GM18511 (cell line): ENCODE measurements at regions not wholly inside any gene's neighbourhood (a gene's known extent, or its start where the extent isn't known, plus 50 kb on each side); places are given as distances from the start of the nearest gene placed in this dataset.

ENCODE experiments used
- ATAC-seq: cut with Tn5 transposase; IDR thresholded peaks from one replicate; pipeline ENCODE4 v1.9.1; 2021; ENCODE audit warnings: mild to moderate bottlenecking, moderate library complexity; ENCODE audit not compliant: unreplicated experiment

DNA sequence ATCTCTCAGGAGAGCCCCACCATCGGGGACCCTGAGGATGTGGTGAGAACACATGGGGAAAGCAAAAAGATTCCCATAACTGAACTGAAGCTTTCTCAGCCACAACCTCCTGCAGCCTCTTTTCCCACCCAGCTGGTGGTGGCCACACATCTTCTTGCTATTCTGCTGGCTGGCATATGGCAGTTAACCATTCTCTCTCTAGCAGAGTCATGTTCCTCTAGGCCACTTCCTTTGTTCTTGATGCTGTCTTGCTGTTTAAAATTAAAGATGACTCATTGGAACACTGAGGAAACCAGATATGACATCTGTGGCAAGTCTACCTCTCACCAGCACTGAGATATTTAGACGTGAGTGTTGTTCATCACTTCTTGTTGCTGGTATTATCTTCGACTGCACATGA is 180.3 kb upstream of the ROBO2 start:
- no peak for ATAC-seq

DNA sequence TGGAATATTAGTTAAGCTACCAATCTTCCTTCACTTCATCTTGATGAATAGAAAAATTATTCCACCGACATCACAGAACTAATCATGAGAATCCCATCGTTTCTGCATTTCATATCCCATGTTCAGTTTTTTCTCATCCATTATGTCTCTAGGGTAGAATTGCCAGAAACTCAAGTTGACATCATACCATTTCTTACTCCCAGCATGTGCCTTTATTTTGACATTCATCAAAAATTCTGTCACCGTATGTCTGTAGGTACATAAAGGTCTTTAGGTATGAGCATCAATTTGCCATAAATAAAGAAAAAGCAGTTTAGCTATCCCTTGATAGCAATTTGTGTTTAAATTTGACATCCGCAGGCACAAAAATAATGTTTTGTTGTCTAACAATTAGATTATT is 175.5 kb upstream of the ROBO2 start:
- ATAC-seq: no peak

DNA sequence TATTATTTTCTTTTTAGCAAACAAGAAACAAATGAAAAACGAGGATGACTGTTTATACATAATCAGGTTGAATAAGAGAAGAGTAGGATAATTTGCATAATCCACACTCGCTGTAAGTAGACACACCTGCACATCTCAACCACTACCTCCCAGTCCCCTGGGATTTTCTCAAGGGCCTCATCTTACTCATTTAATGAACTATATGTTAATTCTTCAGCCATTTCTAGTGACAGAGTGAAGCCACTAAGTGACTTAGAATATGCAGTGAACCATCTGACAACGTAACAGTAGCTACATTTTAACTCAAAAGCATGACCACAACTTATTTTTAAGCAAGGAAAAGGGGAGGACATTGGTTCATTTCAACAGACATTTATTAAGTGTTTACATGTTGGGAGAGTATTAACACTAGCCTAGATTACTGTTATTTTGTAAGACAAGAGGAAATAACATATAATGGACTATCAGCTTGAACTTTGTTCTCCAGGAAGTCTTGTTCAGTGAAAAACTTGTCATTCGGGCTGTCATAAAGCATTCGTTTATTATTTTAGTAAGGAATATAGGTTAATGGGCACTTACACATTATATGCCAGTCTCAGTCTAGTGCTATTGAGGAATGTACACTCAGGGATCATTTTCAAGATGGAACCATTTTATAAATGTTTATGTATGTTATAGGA is 173.0 kb upstream of the ROBO2 start:
- ATAC-seq: no peak

DNA sequence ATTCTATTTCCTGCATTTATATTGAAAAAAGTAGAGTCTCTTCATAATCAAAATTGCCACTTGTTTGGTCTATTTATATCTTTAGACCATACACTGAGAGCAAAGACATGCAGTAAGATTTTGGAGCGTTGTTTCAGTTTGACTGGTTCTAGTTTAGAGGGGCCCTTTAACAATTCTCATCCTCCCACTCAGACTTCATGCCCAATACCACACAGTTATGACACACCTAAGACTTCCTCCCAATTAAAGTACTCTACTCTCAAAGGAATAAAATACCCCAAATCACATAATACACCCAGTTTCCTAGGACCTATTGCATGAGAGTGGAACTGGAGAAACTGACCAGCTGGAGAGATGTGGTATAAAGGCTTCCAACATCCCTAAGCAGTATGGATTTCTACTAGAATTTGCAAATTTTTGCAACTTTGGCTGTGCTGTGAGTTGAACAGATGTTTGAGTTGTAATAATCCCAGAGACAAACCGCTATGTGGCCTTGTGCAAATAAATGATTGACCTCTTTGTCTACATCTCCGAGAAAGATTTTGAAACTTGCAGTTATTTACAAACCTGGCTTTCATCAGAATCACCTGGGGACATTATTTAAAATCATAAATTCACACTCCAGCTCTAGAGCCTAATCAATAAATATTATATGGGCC is 170.0 kb upstream of the ROBO2 start:
- ATAC-seq: no peak

DNA sequence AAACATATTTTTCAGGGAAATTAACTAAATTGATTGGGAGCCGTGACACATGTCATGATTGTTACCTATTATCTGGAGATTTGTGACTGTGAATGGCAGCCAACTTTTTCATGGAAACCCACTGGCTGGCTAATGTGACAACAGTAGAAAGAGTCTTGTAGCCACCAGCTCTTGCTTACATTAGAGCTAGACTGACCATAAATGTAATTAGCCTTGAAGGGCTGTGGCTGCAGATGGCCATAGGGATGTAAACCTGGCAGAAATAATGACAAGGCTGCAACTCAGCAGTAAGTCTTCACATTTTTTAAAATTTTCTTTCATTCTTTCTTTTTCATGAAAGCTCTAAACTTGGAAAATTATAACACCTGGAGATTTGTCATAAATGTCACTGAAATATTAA is 168.2 kb upstream of the ROBO2 start:
- no peak for ATAC-seq

DNA sequence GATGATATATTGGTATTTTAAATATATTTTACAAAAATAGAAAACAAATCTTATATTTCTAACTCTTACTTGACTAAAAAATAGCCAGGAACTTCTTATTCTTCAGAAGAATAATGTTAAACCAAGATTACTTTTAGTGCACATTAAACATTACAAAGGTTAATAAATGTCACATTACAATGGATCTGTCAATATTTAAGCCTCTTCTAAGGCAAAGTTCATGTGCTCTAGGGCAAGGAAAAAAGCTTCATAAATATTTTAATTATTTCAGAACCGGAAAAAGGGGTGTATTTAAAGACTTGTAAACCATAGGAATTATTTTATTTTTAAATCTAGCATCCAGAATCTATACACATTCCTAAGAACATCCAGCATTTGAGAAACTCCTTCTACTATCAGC is 166.9 kb upstream of the ROBO2 start:
- no peak for ATAC-seq

DNA sequence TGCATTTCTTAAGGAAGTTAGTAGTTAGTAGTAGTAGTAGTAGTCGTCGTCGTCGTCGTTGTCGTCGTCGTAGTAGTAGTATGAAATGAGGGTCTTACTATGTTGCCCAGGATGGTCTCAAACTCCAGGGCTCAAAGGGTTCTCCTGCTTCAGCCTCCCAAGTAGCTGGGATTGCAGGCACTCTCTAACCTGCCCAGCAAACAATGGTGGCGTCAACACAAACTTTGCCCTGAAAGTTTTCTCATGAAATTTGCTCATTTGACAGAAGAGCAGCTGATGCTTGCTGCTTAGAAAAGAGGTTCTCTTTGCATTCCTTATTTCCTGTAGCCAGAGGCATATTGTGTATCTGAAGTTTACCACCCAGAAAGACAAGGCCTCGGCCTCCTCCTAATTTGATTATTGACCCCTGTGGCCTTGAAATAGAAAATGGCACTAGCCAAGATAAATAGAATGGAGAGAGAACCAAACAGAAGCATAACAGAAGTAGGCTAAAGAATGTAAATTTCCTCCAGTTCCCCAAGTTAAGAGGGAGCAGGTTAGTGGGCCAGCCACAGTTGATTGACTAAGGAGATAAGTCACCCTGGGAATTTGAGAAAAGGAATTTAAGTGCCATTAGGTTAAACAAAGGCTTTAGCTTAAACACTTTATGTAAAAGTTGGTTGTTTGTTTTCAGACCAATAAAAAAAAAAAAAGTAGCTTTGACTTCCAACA is 166.2 kb upstream of the ROBO2 start:
- no peak for ATAC-seq

DNA sequence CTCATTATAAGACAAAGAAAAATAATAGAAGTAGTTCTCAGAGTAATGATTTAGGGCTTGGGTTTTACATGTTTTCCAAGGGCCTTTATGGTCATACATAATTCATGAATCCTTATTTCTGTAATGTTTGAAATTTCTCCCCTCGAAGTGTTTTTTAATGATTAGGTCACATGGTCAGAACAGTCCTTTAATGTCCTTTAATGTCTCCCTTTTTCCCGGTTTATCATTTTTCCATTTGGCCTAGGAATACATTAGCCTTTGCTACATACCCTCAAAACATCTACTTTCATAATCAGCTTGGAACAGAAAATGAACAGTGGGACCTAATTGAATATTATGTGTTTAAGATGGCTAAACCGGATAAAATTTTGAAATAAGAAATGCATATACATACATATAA is 159.9 kb upstream of the ROBO2 start:
- no peak for ATAC-seq

DNA sequence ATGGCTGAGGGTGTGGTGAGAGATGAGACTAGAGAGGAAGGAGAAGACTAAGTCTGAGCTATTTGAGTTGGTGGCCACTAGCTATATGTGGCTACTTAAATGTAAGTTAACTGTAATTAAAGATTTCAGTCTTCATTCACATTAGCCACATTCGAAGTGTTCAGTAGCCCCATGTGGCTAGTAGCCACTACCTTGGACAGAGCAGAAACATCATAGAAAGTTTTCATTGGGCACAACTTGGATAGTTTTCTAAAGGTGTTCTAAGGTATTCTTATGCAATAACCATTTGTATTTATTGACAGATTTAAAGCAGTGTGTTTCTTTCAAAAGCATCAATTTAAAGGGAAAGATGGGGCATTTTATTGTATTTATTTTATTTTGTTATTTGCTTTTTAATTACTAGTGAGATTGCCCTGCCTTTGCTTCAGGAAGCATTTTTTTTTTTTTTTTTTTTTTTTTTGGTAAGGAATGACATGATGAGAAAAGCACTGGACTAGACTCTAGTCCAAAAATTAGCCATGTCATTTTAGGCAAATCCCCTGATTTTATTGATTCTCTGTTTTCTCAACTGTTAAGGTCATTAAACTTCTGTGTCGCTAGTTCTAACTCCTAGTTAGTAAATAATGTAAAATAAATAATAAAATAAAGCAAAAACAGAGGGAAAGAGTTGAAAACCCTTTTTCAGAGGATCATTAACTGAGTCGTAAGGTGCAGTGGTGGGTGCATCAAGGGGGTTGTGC is 153.0 kb upstream of the ROBO2 start:
- ATAC-seq: no peak

DNA sequence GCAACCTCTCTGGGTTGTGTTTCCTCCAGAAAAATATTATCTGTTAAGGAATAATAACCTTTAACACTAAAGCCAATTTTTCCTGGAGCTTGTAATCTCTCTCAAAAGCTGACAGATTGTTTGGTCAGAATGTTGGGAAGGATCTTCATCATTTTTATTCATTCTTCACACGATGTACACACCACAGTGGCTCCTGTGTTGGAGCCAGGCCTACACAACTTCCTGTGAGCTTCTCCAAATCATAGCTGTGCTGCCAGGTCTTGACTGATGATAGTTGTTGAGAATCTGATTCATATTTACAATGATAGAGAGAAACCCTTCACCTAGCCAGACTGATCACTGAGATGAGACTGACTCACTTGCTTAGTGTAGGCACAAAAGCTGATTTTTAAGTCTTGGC is 151.0 kb upstream of the ROBO2 start:
- no peak for ATAC-seq

DNA sequence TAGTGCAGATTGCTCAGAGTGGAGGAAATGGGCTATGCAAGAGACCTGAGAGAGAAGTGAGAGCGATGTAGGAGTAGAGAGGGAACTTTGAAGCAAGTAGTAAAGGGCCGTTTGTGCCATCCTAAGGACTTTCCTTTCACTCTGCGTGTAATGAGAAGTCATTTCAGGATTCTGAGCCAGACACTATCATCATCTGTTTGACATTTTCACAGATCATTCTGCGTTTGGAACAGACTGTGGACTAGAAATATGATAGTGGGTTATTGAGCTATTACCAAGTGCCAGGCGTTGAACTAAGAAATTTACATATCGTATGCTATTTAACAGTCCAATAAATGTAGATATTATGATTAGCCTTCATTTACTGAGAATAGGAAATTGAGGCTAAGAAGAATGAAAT is 150.0 kb upstream of the ROBO2 start:
- no peak for ATAC-seq

DNA sequence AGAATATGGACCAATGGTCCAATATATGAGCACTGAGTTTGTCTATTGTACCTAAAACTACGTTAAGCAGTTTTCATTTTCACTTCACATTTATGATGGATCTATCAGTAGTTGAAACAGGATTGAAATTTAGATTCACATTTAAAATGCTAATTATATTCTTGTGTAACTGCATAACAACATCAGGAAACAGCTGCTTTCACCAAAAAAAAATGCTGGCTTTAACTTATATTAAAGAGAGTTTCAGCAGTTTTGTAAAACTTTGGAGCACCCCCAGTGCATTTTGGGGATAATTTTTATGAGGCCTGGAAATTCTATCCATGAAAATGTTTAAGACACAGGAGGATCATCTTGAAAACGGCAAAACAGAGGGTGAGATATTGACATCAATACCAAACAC is 142.8 kb upstream of the ROBO2 start:
- no peak for ATAC-seq

DNA sequence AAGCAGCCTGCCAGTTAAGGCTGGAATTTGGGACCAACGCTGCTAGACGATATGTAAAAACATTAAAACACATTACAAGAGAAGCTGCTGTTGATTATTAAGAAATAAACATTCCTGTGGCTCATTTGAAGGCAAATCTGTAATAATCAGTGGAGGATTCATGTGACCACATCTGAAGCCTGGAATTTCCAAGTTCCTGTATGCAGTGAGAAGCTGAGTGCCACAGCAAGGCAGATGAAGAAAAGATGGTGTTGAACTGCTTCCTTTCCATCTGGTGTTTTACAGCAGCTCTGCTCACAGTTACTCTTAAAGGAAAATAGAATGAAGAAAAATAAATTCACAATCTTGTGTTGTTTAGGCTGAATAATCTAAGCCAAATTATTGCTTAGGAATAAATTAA is 139.3 kb upstream of the ROBO2 start:
- ATAC-seq: no peak

DNA sequence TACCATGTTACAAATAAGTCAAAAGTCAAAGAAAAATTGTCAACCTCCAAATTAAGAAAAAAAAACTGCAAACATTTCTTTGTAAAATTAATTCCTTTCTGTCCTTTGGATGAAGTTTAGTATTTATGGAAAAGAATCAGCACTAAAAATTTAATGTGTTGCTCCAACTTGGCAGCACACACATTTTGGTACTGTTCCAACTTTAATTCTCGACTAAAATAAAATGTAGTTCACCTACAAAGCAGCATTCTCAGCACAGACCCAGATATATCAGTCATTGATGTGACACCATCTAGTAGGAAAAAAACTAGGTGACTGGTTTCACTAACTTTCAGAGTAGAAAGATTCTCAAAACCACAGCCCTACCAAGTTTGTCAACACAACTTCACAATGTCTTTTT is 131.7 kb upstream of the ROBO2 start:
- no peak for ATAC-seq

DNA sequence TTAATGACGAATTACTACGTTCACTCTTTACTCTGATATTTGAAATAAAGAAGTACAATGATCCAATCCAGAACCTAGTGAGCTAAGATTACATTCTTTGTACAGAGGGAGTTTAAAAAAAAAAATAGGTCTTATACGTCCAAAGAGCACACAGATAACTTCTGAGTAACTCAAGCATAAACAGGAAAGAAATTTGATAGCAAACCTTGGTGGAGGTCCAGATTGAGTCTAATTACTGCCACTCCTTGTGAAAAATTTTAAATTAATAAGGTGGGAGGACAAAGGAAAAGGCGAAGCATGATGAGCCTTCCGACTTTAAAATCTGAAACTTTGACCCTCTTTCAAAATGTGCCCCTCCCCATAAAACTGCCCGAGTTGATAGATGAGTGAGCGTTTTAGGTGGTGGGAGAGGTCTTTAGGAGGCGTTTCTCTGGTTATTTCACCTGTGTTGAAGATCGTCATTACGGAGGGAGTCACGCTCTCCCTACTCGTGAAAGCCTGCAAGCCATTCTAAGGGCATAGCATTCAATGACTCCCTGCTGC is 127.0 kb upstream of the ROBO2 start:
- no peak for ATAC-seq

DNA sequence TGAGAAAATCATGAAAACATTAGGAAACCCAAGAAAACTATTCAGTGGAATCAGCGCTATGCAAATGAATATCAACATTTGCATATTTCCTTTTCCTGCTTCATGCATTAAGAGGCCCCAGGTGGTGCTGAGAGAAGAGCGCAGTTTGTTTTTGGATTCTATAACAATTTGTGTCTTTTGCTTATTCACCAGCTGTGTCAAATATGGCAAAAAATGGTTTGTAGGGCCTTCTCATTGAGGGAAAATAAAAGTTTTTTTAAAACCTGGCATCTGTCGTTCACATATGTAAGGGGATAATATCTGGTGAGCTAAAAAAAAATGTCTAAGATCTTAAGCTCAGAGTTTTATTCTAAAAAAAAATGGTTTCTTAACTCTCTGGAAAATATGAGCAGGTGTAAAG is 122.5 kb upstream of the ROBO2 start:
- ATAC-seq: no peak

DNA sequence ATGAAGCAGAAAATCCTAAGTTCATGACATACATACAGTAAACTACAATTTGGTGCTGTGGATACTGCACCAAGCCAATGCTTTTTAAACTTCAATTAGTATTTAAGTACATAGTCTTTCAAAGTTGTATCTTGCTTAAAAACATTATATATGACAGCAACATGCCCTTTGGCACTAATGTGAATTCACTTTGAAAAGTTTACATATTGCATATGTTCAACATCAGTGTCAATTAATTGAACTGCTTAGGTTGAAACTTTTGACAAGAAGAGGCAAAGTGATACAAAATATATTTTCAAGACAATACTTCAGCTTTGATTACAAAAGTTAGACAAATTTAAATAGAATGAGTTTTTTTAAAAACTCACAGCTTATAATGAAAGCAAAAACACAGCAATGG is 119.4 kb upstream of the ROBO2 start:
- ATAC-seq: no peak

DNA sequence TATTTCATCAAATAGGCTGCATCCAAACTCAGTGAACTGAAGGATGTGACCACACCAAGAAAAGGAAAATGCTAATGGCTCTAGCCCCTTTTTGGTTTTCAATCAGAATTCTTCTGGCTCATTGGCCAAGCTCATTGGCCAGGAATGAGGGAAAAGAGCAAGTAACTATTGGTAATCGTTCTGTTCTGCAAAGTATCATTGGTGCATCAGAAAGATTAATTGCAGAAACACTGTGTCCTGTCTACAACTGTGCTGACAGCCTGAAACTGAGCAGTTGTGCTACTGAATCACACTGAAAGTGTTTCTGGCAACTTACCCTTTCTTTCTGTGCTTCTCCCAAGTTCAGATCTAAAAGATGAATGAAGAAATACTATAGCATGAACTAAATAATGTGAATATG is 116.4 kb upstream of the ROBO2 start:
- ATAC-seq: no peak

DNA sequence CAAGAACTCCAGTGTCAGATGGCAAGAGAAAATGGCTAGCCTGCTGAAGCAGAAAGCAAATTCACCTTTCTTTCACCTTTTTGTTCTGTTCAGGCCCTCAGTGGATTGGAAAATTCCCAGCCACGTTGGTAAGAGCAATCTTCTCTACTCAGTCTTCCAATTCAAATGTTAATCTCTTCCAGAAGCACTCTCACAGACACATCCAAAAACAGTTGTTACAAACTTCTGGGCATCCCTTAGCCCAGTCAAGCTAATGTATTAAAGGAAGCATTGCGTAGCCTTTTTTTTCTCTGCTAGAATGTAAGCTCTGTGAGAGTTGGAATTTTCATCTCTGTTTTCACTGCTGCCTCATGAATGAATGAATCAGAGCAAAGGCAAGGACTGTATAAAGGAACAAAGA is 109.2 kb upstream of the ROBO2 start:
- no peak for ATAC-seq

DNA sequence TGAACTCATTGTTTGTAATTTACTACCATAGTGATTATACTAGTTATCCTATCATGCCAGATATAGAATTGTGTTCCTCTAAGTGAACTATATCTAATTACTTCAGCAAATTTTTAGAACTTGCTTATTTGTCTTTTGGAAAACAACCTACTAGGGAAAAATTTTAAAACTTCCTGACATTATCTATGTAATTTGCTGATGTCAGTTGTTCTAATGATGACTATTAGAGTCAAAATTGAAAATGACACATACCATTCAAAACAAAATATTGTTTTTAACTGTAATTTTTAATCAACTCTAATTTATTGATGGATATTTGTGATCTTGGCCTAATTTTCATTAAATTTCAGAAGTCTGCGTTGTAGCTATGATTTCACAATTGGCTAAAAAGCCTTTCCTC is 106.7 kb upstream of the ROBO2 start:
- ATAC-seq: no peak

DNA sequence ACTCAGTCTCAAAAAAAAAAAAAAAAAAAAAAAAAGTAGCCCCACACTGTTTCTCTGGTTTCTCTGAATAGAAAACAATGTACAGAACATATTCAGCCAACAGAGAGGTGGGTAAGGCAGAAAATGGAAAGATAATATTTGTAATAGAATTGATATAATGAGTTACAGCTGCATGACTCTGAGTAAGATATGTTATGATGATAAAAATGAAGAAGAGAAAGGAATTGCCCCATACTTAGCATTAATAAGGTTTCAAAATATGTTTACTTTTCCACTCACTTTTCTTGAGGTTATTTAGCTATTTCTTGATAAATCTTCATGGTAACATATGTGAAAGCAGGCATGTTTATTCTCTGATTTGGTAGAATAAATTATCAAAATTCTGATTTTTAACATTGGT is 100.9 kb upstream of the ROBO2 start:
- no peak for ATAC-seq
